Right lobe of liver (tissue), 6 donors: ENCODE measurements at regions not wholly inside any gene's neighbourhood (a gene's known extent, or its start where the extent isn't known, plus 50 kb on each side); places are given as distances from the start of the nearest gene placed in this dataset.

Source experiments
- ATAC-seq, 4 donors: fragments of 200-7000 bp; cut with Tn5 transposase; one replicate each; pipeline ENCODE4 v1.9.1; 2020; ENCODE audit warnings: mild to moderate bottlenecking in 4 of 4, moderate library complexity in 4 of 4
- DNase-seq, 3 donors: peaks; one replicate each; pipeline ENCODE4 v3.0.0-alpha.2; 2020
- H3K27ac ChIP-seq, 3 donors: fragments of 200-600 bp; one replicate each; pipeline ENCODE4 v1.8.0; 2022
- H3K27me3 ChIP-seq, 2 donors: fragments of 200-600 bp; one replicate each; pipeline ENCODE4 v1.8.0; 2022
- H3K36me3 ChIP-seq, 4 donors: fragments of 200-600 bp; sonication (generic) in 1 of 4; one replicate each; pipeline versions ENCODE4 v1.5.1 to v1.8.0; 2017 to 2022; ENCODE audit warnings: control low read depth in 1 of 4
- H3K4me1 ChIP-seq, 4 donors: fragments of 200-600 bp; sonication (generic) in 1 of 4; one replicate each; pipeline versions ENCODE4 v1.5.1 to v1.8.0; 2017 to 2022; ENCODE audit warnings: control low read depth in 1 of 4
- H3K4me3 ChIP-seq, 3 donors: fragments of 200-600 bp; one replicate each; pipeline ENCODE4 v1.8.0; 2022
- H3K9me3 ChIP-seq, 4 donors: fragments of 200-600 bp; sonication (generic) in 1 of 4; one replicate each; pipeline versions ENCODE4 v1.5.1 to v1.8.0; 2017 to 2022; ENCODE audit warnings: control low read depth in 1 of 4
- CTCF ChIP-seq, 4 donors: fragments of 200-600 bp in 3 of 4; fragments of 450-650 bp in 1 of 4; IDR thresholded peaks; one replicate each; pipeline versions ENCODE4 v1.5.1 to v1.8.0; 2016 to 2022; ENCODE audit warnings: antibody characterized with exemption in 4 of 4, mild to moderate bottlenecking in 2 of 4
- POLR2A ChIP-seq: fragments of 450-650 bp; IDR thresholded peaks from one replicate; pipeline ENCODE4 v1.6.1; 2017; ENCODE audit warnings: antibody characterized with exemption, mild to moderate bottlenecking
- WGBS: methylation state at CpG from one replicate; pipeline ENCODE4 v1.1.6; 2018; ENCODE audit warnings: low coverage, low lambda C conversion rate; ENCODE audit not compliant: insufficient coverage; ENCODE audit errors: missing lambda C conversion rate; 5-methylcytosine and 5-hydroxymethylcytosine counted together
- intact Hi-C, 2 donors: fragments of 100-400 bp; cut with DNase I; formaldehyde crosslinking; loops; one replicate each; pipeline versions ENCODE4 v1.11.2 to v1.14.1; 2022
- donor health status: DM: no; HTN: yes; CAD: no.
- donor health status: DM: no; HTN: no; CAD: no.
- donor health status: DM: no; HTN: no; CAD: no.
- donor health status: DM: no; HTN: yes; CAD: no.
- donor health status: DM: no; HTN: yes; CAD: no.

- ATAC-seq (no peak), DNase-seq (no peak)
- no peak overlapping the region for H3K4me3 ChIP-seq
- no peaks in the 10 kb centered on the region for H3K27me3 ChIP-seq
- H3K9me3 ChIP-seq = no peaks in the 10 kb centered on the region
- no peak for TF ChIP-seq POLR2A
- no peak for TF ChIP-seq CTCF (IDR thresholded peaks at IDR 0.05)
- 53% methylated on average over 6 of the region's 7 CpGs for WGBS
- no peaks in the 10 kb centered on the region for H3K4me1 ChIP-seq
- intact Hi-C loops = no loop called here
- no peaks in the 10 kb centered on the region for H3K36me3 ChIP-seq
- no peak overlapping the region for H3K27ac ChIP-seq
Measured at GRCh38 chr7:19920705-19921104, 147.3 kb upstream of the TMEM196 start.

DNA sequence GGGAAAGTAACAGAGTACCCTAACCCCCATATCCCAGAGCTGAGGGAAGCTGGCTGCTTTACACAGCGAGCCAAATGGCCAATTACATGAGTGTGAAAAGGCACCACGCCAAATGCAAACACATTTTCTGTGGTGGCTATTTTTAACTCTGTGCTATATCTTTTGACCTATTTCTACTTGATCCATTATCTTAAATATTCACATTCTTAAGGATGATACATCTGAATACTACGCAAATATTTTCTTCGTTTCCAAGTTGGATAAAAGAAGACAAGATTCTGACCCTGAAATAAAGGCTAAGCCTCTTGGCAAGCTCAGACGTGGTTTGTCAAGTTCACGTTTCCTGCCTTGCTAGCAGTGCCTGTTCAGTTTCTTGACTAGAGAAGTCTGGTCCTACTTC lies 146.7 kb upstream of the TMEM196 start:
- no peak for ATAC-seq
- DNase-seq = no peak
- 36% methylated on average over 6 of the region's 6 CpGs for WGBS
- H3K4me3 ChIP-seq = no peak overlapping the region
- H3K27me3 ChIP-seq = no peaks in the 10 kb centered on the region
- H3K4me1 ChIP-seq = no peaks in the 10 kb centered on the region
- no peak for TF ChIP-seq CTCF (IDR thresholded peaks at IDR 0.05)
- no peak for TF ChIP-seq POLR2A
- H3K27ac ChIP-seq = no peak overlapping the region
- no peaks in the 10 kb centered on the region for H3K9me3 ChIP-seq
- H3K36me3 ChIP-seq = no peaks in the 10 kb centered on the region
- intact Hi-C loops = no loop called here

DNA sequence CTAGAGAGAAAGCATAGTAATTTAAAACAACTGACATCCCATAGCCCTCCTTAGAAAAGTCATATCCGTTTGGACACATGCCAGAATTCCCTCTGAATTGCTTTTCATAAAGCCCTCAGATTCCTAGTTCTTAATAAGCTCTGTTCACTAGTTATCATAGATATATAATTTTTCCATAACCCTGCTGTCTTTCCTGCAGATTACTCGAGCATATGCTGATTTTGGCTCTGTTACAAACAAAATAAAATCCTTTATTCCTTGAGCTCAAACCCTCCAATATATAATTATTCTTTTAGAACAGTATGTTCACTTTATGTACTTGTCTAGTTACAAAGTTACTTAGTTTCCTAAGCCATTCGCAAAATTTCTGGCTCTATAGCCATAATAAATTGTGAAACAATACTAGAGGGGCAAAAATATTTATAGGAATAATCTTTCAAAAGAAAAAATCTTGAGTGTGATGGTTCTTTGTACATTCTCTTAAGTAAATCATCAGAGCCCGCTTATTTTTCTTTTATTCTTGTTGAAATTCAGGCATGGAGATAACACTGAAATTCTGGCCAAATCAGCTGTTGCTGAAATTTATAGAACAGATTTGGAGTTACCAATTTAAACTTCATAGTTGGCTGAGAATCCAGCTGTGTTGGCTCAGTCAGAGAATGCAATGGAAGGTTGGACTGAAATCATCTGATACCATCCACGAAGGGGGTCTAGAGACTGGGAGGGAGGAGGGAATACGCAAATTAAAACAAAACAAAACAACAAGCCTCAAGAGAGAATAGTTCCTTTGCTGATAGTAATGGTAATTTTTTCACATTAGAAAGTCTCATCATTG lies 146.1 kb upstream of the TMEM196 start:
- TF ChIP-seq POLR2A (no peak), CTCF (IDR thresholded peaks at IDR 0.05) (no peak)
- Histone ChIP-seq H3K36me3 (no peaks in the 10 kb centered on the region), H3K27ac (no peak overlapping the region), H3K27me3 (no peaks in the 10 kb centered on the region), H3K9me3 (no peaks in the 10 kb centered on the region), H3K4me3 (no peak overlapping the region), H3K4me1 (no peaks in the 10 kb centered on the region)
- 18% methylated on average over 6 of the region's 6 CpGs for WGBS
- no peak for ATAC-seq
- intact Hi-C loops = no loop called here
- DNase-seq = no peak

DNA sequence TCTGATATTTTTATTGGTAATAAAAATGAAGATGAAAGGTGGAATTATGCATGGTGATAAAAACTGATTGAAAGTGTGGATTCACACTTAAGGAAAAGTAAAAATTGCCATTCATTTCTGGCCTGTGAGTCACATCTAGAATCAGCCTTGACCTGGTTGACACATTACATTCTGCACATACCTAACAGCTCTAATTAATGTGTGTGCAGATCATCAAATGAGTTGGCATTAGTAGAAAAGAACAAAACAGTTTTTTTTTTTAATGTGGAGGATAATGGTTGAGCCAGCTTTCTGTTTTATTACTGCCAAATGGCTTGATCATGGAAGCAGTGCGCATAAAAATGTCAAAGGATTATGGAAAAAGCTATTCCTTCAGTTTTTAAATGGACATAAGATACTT lies 142.6 kb upstream of the TMEM196 start:
- Histone ChIP-seq H3K9me3 (no peaks in the 10 kb centered on the region), H3K27me3 (no peaks in the 10 kb centered on the region), H3K4me3 (no peak overlapping the region), H3K36me3 (no peaks in the 10 kb centered on the region), H3K4me1 (no peaks in the 10 kb centered on the region), H3K27ac (no peak overlapping the region)
- WGBS = 64% methylated on average over 1 of the region's 1 CpG
- intact Hi-C loops = no loop called here
- DNase-seq (no peak), ATAC-seq (no peak)
- TF ChIP-seq CTCF (IDR thresholded peaks at IDR 0.05) = no peak
- no peak for TF ChIP-seq POLR2A
